Heart left ventricle (tissue), 13 donors: ENCODE measurements at regions not wholly inside any gene's neighbourhood (a gene's known extent, or its start where the extent isn't known, plus 50 kb on each side); places are given as distances from the start of the nearest gene placed in this dataset.

Experiments used
- POLR2A ChIP-seq, 2 donors: fragments of 450-650 bp; IDR thresholded peaks; one replicate each; pipeline ENCODE4 v1.6.1; 2017; ENCODE audit warnings: antibody characterized with exemption in 2 of 2, mild to moderate bottlenecking in 2 of 2, moderate library complexity in 2 of 2
- TF ChIP-seq, protein P1 (sequence below), 12 donors: fragments of 200-600 bp; sonication (generic) in 4 of 12; IDR thresholded peaks; one replicate each; pipeline versions ENCODE4 v1.5.0 to v1.8.0; 2018 to 2022; ENCODE audit warnings: antibody characterized with exemption in 12 of 12, mild to moderate bottlenecking in 5 of 12
- donor health status: ischemic (EF 13 %, LVEDD 7.1; RV severe dilation, severe dysfunction).
- donor health status: DM: no; HTN: yes; CAD: no.
- donor health status: DM: no; HTN: no; CAD: no.
- donor health status: ischemic (EF 25% LVEDD 6.9; RV normal size, moderate dysfunction).
- donor health status: ischemic (EF 25% LVEDD 5.7; RV mildly dilated, moderate dysfunction).
- donor health status: ischemic (EF 35%, LVEDD 5.7; RV mildly dilated, moderate dysfunction).
- donor health status: nonischemic (EF 11% LVEDD 7.7; RV severe dilation, severe dysfunction).
- donor health status: DM: yes; HTN: yes; CAD: no.
- donor health status: PGD.
- donor health status: ischemic (EF 29% LVEDD 5.4; RV normal size, mild dysfunction).
- donor health status: nonischemic (EF 23%, LVEDD 6.1; RV moderate dilation, normal function).

DNA sequence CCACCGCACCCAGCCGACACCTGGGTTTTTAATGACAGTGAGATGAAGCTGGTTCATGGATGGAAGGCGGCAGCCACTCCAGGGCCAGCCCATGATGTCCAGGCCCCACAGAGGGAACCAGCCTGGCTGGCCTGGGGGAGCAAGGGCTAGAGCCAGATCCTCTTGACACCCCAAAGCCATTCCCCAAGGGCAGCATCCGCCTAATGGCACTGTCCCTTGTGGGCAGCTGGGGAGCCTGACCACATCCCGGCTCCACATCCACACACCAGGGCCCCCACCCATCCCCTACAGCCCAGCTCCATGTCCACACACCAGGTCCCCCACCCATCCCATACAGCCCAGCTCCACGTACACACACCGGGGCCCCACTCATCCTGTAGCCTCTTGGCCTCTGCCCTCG lies 53.3 kb upstream of the ACSF3 start:
- TF ChIP-seq, protein P1, sequence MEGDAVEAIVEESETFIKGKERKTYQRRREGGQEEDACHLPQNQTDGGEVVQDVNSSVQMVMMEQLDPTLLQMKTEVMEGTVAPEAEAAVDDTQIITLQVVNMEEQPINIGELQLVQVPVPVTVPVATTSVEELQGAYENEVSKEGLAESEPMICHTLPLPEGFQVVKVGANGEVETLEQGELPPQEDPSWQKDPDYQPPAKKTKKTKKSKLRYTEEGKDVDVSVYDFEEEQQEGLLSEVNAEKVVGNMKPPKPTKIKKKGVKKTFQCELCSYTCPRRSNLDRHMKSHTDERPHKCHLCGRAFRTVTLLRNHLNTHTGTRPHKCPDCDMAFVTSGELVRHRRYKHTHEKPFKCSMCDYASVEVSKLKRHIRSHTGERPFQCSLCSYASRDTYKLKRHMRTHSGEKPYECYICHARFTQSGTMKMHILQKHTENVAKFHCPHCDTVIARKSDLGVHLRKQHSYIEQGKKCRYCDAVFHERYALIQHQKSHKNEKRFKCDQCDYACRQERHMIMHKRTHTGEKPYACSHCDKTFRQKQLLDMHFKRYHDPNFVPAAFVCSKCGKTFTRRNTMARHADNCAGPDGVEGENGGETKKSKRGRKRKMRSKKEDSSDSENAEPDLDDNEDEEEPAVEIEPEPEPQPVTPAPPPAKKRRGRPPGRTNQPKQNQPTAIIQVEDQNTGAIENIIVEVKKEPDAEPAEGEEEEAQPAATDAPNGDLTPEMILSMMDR (IDR thresholded peaks at IDR 0.05) = no peak
- TF ChIP-seq POLR2A (IDR thresholded peaks at IDR 0.05) = no peak
